OCI-LY7 (cell line): ENCODE measurements at regions not wholly inside any gene's neighbourhood (a gene's known extent, or its start where the extent isn't known, plus 50 kb on each side); places are given as distances from the start of the nearest gene placed in this dataset.

Source experiments
- CTCF ChIP-seq: fragments of 200-600 bp; sonication (generic); conservative IDR thresholded peaks from 2 replicates; pipeline ENCODE4 v1.5.1; 2014; ENCODE audit warnings: mild to moderate bottlenecking, antibody characterized with exemption, low read length, moderate library complexity, mixed read lengths
- EZH2phosphoT487 ChIP-seq: fragments of 200-600 bp; sonication (generic); IDR thresholded peaks from 2 replicates; pipeline ENCODE4 v1.6.1; 2018; ENCODE audit warnings: low read depth, borderline replicate concordance, mild to moderate bottlenecking, mixed run types, antibody characterized with exemption, low read length, moderate library complexity, mixed read lengths

DNA sequence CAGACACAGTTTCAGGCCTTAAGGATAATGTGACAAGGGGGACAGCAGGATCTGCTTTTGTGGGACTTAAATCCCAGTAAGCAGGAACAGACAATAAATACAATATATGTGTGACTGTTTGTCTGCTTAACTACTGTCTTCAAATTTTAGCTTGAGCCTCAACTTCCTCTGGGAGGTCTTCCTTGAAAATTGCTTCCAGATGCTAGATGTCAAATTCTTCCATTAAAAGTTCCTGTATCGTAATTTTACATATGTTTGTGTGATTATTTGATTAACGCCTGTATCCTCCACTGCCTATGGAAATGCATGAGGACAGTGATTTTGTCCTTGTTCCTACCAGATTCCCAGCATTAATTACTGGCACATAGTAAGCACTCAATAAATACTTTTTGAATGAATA lies 385.5 kb downstream of the NDFIP2 start:
- no peak for TF ChIP-seq CTCF
- no peak for TF ChIP-seq EZH2phosphoT487
